Nephron (organoid): ENCODE measurements at regions not wholly inside any gene's neighbourhood (a gene's known extent, or its start where the extent isn't known, plus 50 kb on each side); places are given as distances from the start of the nearest gene placed in this dataset.
A peak's percentile ranks its signal among the peaks of the same experiment; 100 is the strongest.
"Not testable (repeated sequence)": the region's sequence is repeated elsewhere in the genome, so short reads cannot be mapped to it uniquely, and the experiment has no call there.

Source experiments
- H3K27ac Mint-ChIP-seq, 3 experiments: 2 replicates each; pipeline ENCODE4 v1.8.0; 2020; ENCODE audit warnings: mixed read lengths in 3 of 3, mild to moderate bottlenecking in 2 of 3, moderate library complexity in 1 of 3
- H3K27me3 Mint-ChIP-seq: 2 replicates; pipeline ENCODE4 v1.8.0; 2021; ENCODE audit warnings: low read depth, mild to moderate bottlenecking, moderate library complexity, mixed read lengths
- H3K36me3 Mint-ChIP-seq: 2 replicates; pipeline ENCODE4 v1.8.0; 2020; ENCODE audit warnings: low read depth, mixed read lengths
- H3K4me1 Mint-ChIP-seq: 2 replicates; pipeline ENCODE4 v1.8.0; 2020; ENCODE audit warnings: mixed read lengths
- H3K4me3 Mint-ChIP-seq, 3 experiments: 2 replicates each; pipeline ENCODE4 v1.8.0; 2020; ENCODE audit warnings: mild to moderate bottlenecking in 3 of 3, mixed read lengths in 3 of 3, moderate library complexity in 2 of 3
- H3K9me3 Mint-ChIP-seq: 2 replicates; pipeline ENCODE4 v1.8.0; 2020; ENCODE audit warnings: mixed read lengths
- CTCF ChIP-seq, 3 experiments: fragments of 200-600 bp; sonication (generic); IDR thresholded peaks; one replicate each; pipeline ENCODE4 v1.5.0; 2021; ENCODE audit warnings: antibody characterized with exemption in 3 of 3; ENCODE audit not compliant: unreplicated experiment in 3 of 3

- no peak overlapping the region for H3K4me3 Mint-ChIP-seq
These were observed 385.6 kb upstream of the FGF16 start for GRCh38 chrX:77061545-77061944.

GRCh38 chrX:77065896-77066295 lies 381.3 kb upstream of the FGF16 start:
- Mint-ChIP-seq H3K27ac (no peak overlapping the region), H3K9me3 (peaks cover 17% of the 10 kb centered on the region), H3K27me3 (no peaks in the 10 kb centered on the region), H3K4me1 (peaks cover 26% of the 10 kb centered on the region), H3K4me3 (no peak overlapping the region), H3K36me3 (no peaks in the 10 kb centered on the region)
- TF ChIP-seq CTCF (IDR thresholded peaks at IDR 0.05; ENCODE audit: unreplicated experiment in 3 of 3), result no peak

More at GRCh38 chrX:77061545-77061944, 385.6 kb upstream of the FGF16 start:
- H3K36me3 Mint-ChIP-seq, result no peaks in the 10 kb centered on the region
- no peak for TF ChIP-seq CTCF (IDR thresholded peaks at IDR 0.05; ENCODE audit: unreplicated experiment in 3 of 3)
- H3K27me3 Mint-ChIP-seq, result no peaks in the 10 kb centered on the region
- peak overlapping the region in 1 of 3 experiments; percentile 37 for H3K27ac Mint-ChIP-seq
- peaks cover 10% of the 10 kb centered on the region for H3K9me3 Mint-ChIP-seq
- peaks cover 7% of the 10 kb centered on the region for H3K4me1 Mint-ChIP-seq

- H3K36me3 Mint-ChIP-seq, result no peaks in the 10 kb centered on the region
- TF ChIP-seq CTCF (IDR thresholded peaks at IDR 0.05; ENCODE audit: unreplicated experiment in 3 of 3), result no peak
- H3K9me3 Mint-ChIP-seq, result peaks cover 34% of the 10 kb centered on the region
- peaks cover 19% of the 10 kb centered on the region for H3K4me1 Mint-ChIP-seq
- H3K4me3 Mint-ChIP-seq, result peak overlapping the region in 1 of 3 experiments; percentile 10
- no peak overlapping the region for H3K27ac Mint-ChIP-seq
- no peaks in the 10 kb centered on the region for H3K27me3 Mint-ChIP-seq
These were observed 376.8 kb upstream of the FGF16 start for GRCh38 chrX:77070202-77070918.

GRCh38 chrX:77076896-77077295 lies 370.3 kb upstream of the FGF16 start:
- Mint-ChIP-seq H3K27ac (no peak overlapping the region), H3K4me3 (no peak overlapping the region), H3K27me3 (no peaks in the 10 kb centered on the region), H3K9me3 (peaks cover 48% of the 10 kb centered on the region), H3K4me1 (no peaks in the 10 kb centered on the region), H3K36me3 (no peaks in the 10 kb centered on the region)
- TF ChIP-seq CTCF (IDR thresholded peaks at IDR 0.05; ENCODE audit: unreplicated experiment in 3 of 3), result no peak

- H3K27me3 Mint-ChIP-seq, H3K4me1 Mint-ChIP-seq, H3K4me3 Mint-ChIP-seq, H3K36me3 Mint-ChIP-seq, H3K27ac Mint-ChIP-seq: not testable (repeated sequence)
- H3K9me3 Mint-ChIP-seq, result peaks cover 36% of the 10 kb centered on the region
These were observed 366.0 kb upstream of the FGF16 start for GRCh38 chrX:77081237-77081636.

GRCh38 chrX:77085372-77085771 lies 361.8 kb upstream of the FGF16 start:
- peaks cover 31% of the 10 kb centered on the region for H3K9me3 Mint-ChIP-seq
- no peak overlapping the region for H3K27ac Mint-ChIP-seq
- TF ChIP-seq CTCF (IDR thresholded peaks at IDR 0.05; ENCODE audit: unreplicated experiment in 3 of 3), result no peak
- H3K36me3 Mint-ChIP-seq, result no peaks in the 10 kb centered on the region
- peaks cover 12% of the 10 kb centered on the region for H3K4me1 Mint-ChIP-seq
- no peaks in the 10 kb centered on the region for H3K27me3 Mint-ChIP-seq
- no peak overlapping the region for H3K4me3 Mint-ChIP-seq
